Stimulated activated CD8-positive, alpha-beta memory T cell treated with anti-CD3 and anti-CD28 coated beads, Interleukin-12 subunit alpha, Interleukin-12 subunit beta, amount 100 ng/mL, for 4 hours (primary cell): ENCODE measurements at regions not wholly inside any gene's neighbourhood (a gene's known extent, or its start where the extent isn't known, plus 50 kb on each side); places are given as distances from the start of the nearest gene placed in this dataset.

Experiments
- DNase-seq: peaks from one replicate; pipeline ENCODE4 v3.0.0-alpha.2; 2020; ENCODE audit warnings: low read depth

DNA sequence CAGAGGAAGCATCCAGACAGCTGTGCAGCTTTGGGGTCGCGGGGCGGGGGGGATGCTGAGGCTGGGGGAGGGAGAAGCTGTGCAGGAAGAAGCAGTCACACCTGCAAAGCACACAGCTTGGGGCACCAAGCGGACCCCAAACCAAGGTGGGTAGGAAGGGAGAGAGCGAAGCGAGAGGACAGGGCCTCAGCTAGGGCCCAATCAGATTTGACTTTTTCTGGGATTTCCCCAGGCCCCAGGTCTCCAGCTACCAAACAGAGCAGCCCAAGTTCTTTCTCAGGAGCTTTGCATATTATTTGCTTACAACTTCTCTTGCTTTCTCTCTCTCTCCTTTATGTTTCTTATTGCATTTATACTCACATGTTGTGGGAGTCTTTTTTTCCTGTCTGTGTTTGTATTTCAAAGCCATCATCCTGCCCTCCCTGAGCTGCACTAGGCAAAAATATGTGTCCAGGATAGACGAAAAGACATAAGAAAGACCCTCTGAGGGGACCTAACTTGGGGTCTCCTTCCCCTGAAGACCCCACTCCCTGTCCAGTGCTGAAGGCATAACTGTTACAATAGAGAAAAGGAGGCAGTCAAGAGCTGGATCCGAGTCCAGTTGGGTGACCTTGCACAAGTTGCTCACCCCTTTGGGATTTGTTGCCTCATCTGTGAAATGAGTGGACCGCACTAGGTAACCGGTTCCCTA is 50.6 kb upstream of the SMNDC1 start:
- DNase-seq, result no peak

DNA sequence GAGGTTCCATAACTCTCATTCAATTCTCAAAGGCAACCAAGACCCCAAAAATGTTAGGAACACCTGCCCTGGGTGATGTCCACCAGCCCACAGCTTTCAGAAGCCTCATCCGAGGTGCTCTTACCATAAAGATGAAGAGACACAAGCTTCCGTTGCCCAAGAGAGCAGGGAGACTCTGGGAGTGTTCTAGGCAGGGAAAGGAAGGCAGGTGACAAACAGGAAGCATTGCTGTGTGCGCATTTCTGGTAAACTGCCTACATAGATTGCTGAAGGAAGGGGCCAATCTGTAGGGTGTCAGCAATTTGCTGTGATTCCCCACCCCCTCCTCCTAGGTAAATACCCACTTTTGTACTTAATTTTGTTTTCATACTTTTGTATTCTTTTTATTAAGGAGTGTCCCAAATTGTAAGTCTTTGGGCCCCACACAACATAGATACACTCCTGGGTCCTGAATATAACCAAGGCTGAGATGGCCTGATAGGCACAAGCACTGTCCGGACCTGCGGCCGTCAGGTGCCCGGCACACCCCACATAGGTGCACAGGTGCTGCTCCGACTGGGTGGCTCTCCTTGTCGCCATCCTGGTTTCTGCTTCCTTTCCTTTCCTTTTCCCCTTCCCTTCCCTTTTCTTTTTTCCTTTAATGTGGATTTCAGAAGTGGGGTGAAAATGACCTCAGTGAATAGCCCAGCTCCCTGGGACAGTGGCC is 51.4 kb upstream of the SMNDC1 start:
- DNase-seq, result no peak

DNA sequence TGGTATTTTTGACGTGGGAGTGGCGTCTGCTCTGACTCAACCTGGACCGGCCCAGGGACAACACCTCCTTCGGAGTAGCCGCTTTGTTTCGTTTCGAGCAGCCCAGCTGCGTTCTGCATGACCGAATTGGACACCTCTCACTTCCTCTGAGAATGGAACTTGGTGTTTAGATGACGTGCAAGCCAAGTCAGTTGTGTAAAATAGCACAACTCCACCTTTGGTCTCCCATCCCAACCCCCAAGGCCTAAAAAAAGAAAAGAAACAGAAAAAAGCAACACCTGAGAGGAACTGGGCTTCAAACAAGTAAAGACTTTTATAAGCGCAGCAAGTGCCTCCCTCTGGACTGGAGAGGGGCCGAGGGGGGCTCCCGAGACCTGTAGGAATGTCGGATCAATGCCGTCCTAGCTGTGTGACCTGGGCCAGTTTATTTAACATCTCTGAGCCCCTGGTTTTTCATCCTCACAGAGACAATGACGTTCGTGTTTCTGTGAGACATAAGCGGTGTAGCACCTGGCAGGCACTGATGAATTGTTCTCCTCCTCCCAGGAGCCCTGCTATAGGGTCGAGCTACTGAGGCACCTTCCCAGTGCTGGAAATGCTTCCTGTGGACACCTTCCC is 52.0 kb upstream of the SMNDC1 start:
- peak; percentile 28 for DNase-seq

DNA sequence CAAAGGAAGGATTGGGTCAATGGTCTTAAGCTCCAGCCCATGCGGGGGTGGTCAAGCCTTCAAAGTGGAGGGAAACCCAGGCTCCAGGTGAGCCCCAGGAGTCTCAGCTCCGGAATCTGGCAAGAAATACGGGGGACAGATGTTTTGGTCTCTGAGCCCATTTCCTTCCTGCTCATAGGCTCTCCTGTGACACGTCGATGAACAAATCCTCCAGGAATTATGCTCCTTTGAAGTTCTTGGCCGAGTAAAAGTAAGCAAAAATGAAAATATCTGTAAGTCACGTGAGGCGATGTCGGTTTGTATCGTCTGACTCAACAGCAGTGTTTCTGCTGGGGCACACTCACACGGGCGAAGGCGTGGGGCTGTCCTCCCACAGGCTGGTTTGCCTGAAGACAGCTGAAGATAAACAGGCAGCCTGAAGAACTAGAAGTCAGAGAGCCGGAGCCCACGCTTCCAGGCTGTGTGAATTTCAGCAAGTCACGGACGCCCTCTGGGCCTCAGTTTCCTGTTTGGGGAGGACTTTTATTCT is 52.6 kb upstream of the SMNDC1 start:
- DNase-seq, result peak; percentile 38

DNA sequence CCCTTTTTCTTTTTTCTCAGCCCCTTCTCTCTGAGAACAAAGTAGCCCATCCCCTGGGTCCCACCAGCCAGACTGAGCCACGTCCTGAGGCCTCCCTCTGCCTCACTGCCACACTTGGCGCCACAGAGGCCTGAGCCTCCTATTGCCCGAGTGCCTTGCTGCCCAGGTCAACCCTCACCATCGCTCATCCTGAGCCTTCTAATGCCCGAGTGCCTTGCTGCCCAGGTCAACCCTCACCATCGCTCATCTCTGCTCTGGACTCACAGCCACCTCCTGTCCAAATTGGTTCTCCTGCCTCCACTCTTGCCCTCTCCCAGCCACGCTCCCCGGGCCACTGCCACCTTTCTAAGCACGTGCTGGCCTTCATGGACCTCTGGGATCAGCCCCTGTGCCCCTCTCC is 53.2 kb upstream of the SMNDC1 start:
- no peak for DNase-seq

DNA sequence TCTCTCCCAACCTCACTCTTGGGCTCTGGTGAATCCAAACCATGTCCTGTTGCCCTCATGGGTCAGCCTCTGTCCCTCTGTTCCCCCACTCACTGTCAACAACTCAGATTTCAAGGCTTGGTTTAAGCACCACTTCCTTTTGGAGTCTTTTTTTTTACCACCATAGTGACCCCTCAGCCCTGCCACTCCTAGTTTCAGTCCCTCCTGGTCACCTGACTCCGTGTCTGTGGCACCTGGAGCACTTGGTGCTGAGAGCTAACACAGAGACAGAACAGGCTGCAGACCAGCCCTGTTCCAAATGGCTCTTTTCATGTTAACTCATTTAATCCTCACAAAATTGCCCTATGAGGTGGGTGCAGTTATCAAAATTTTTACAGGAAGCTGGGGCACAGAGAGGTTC is 53.6 kb upstream of the SMNDC1 start:
- DNase-seq, result no peak

DNA sequence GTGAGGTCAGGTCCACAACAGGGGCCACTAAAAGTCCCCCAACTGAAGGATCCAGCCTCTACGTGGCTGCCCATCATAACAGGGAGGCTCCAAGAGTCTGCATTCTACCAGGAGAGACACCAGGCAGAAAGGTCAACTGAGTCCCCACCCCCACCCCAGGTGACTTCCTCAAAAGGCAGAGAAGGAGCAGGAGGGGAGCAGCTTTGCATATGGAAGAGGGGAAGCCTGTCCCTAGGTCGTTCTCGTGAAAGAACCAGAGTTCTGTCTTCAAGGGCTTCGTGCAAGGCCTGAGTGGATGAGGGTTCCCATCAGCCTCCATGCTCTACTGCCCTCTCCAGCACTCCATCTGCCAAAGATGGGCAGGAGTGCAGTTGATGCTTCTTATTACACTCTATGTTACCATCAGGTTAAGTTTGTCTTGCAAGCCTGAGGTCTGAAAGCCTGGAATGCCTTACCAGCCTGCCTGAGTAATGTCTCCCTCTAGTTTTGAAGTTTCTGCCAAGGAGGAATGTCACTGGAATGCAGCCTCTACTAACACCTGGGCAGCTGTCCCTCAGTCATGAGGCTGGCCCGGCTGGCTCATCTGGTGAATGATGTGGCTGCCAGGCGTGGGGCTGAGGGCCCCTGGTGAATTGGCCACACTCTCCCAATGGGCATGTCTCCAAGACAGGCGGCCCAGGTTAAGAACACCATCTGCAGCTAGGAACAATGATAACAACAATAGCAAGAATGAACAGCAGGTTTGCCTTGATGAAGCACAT is 54.3 kb upstream of the SMNDC1 start:
- no peak for DNase-seq

DNA sequence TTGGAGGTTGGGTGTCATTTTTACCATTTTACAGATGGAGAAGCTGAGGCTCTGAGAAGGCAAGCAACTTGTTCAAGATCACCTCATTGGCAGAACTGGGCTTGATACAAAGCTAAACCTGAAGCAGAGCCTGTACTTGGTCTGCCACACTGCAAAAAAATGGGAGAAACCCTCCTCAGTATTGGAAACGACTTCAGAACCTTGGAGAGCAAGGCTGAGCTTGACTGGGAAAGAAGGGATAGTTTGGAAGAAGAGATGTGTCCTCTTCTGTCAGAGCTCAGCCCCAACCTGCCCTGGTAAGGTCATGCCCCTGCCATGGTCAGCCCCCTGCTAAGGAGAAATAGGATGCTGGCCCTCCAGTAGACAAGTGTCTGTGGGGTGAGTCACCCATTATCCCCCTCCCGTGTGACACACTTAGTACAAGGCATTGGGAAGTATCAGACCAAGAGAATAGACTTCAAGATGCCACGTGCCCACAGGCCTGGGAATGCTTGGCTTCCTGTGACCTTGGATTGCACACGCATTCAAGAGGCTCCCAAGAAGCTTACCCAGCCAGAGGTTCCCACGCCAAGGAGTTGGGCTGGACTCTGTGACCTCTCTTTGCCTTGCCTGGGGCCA is 56.2 kb upstream of the SMNDC1 start:
- no peak for DNase-seq

DNA sequence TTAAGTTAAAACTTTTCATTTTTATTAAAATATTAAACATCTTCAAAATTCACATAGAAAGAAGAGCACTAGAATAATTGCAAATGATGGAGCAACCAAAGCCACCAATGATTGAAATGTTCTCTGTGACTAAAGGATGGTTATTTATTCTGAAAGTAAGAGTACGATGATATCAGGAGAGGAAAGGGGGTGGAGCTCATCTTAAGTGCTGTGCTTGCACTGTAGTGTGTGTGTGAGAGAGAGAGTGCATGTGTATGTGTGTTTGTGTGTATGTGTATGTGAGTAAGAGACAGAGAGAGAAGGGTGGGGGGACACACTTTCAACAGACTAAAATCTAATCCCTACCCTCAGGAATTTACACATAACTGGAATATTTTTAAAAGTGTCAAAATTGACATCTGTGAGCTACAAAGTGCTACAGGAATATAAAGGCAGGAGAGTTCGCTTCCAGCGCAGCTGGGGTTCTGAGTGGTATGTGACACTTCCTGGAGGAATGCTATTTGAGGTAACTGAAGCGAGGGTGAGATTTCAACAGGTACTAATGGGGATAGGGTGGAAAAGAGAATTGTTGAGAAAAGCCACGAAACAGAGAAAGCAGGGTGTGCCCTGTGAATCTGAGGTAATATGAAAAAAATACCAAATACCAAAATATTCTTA is 57.2 kb upstream of the SMNDC1 start:
- no peak for DNase-seq

DNA sequence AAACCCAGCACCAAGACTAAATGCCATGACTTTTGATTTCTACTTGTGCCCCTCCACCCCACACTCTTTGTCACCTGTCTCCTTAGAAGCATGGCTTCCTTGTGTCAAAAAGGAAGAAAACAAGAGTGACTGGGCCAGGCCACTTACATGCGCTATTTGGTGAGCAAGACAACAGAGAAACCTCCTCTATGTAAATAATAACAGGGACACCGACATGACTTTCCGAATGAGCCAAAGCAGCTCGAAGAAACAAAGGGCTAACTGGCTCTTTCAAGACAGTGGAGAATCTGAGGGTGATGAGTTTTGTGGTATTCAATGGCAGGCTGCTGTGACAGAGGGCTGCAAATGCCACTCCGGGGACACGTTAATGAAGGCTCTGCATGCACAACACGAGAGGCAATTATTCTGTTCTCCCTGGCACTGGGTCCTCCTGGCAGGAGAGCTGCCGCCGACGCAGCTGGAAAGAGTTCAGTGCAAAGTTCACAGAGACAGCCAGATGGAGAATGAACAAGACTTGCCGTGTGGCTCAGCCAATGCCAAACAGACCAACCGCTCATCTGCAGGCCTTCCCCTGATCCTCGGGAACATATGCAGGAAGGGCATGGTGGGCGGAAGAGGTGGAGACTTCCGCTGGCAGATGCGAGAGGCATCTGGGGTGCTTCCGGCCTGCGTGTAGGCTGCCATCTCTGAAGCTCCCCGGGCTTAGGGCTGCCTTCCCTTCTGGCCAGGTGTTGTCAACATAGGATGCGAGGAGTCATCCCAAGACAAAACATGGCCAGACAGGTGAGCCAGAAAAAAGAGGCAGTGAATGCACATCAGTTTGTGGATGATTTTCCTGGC is 59.1 kb upstream of the SMNDC1 start:
- DNase-seq, result no peak

DNA sequence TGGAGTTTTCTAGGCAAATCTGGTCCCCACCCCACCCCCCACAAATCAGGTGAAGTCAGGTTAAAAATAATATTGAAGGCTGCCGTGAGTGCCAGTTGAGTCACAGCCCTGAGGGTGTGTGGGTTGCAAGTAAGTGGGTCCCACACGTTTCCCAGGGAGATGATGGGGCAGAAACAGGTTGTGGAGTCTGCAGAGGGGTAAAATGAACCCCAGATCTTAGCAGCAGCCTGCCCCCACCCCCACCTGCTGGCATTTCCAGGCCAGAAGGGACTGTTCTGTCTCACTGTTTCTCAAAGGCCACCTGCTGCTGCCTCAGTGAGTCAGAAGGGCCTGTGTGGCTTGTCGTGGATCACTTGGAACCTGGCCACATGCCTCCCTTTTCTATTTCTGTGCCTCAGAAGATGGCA is 59.8 kb upstream of the SMNDC1 start:
- DNase-seq, result peak; percentile 37

DNA sequence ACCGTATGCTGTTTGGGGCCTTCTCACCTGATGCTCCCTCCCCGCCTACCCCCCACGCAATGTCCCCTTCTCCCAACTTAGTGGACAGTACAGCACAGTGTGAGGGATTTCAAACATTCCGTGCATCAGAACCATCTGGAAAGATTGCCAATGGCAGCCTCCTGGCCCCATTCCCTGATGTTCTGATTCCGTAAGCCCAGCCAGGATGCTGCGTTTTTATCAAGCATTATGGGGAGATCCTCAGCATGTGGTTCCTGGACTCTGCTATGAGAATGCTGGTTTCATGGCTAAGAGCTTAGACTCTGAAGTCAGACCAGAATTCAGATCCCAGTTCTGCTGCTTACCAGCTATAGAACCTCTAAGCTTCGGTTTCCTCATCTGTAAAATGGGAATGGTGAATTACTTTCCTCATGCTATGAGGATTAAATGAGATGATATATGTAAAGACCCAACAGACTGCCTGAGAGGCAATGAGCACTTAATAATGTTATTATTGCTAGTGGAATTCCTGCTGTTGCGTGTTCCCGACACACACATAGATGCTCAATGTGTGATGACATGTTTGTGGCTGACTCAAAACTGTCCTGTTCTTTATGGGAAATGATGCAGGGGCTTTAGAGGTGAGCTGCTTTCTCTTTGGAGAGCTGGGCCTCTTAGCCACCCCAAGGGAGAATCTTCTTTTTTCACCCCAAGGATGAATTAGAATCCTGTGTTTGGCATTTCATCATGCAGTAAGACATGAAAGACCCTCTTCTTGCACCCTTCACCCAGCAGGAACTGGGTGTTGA is 60.8 kb upstream of the SMNDC1 start:
- no peak for DNase-seq

DNA sequence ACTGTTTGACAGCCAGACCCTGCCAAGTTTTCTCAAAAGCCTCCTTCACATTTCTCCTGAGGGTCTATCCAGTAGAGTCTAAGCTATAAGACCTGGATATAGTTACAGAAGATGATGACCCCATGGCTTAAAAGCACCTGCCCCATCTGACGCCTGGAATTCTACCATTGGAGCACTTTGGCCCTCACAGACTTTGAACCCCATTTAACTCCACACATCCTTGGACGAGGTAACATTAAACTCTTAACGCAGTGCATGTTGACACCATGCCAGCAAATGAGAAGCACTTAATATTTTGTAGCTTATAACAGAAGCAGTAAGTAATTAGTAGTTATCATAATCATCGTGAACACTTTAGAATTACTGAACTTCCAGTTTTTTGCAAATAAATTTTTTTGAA is 61.9 kb upstream of the SMNDC1 start:
- no peak for DNase-seq

DNA sequence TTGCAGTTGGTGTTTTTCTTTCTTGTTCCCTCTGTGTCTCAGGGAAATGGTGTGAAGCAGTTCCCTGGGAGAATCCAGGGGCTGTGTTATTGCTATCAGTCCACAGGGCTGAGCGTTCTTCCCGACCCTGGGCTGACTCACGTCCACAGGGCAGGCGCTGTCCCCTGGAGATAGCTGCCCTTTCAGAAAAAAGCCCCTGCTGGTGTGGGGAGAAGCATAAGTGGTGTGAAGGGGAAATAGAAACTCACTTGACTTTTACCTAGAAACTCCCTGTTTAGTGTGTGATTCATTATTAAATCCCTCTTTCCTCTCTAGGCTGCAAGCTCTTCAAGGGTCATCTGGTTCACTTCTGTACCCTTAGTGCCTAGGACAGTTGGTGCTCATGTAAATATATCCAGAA is 63.3 kb upstream of the SMNDC1 start:
- DNase-seq, result no peak

DNA sequence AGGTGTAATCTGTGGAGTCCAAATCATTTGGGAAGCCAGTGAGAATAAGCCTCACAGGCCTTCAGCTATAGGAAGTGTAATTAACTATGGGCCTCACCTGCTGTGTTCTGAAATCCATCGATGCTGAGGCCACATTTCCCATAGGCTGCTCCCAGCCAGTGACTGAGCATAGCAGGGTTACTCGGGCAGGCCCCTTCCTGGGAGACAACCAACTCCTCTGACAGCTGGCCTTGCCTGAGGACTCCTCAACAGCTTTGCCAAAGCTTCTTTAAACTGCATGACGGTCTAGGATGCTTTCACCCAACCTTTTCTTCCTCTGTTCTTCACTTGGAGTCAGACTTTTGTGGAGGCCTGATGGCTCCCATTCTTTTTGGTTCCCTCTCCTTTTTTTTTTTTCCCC is 63.8 kb upstream of the SMNDC1 start:
- DNase-seq, result no peak

DNA sequence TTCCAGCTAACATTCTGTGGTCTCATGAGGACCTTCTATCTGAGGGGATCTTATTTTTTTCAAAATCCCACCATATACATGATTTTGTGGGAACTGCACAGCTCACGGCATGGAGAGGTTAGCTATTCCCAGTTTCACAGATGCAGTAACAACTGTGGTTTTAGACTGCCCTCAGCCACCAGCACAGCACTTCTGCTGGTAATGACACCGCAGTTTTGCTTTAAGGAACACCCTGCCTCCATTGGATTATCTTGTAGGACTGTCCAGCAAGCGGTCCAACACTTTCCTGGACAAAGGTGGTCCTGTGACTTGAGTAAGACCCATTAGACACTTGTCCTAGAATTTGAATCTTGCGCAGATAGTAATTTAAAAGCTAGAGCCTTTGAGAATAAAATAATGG is 65.3 kb upstream of the SMNDC1 start:
- DNase-seq, result no peak

DNA sequence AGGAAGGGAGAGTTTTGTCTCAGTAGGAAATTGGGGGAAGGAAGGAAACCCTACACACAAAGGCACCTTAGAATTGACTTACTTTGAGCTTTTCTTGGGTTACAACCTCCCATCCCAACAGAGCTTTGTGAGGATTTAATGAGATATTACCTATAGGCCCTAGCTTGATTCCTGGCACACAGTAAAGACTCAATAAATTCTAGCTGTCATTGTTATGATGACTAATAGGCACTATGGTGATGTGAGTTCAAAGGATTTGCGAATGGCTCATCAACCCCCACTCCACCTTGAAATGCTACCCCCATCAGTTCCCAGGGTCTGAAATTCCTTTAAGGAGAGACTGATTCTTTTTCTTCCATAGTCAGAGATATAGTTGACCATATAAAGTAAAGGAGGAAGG is 67.9 kb upstream of the SMNDC1 start:
- no peak for DNase-seq

DNA sequence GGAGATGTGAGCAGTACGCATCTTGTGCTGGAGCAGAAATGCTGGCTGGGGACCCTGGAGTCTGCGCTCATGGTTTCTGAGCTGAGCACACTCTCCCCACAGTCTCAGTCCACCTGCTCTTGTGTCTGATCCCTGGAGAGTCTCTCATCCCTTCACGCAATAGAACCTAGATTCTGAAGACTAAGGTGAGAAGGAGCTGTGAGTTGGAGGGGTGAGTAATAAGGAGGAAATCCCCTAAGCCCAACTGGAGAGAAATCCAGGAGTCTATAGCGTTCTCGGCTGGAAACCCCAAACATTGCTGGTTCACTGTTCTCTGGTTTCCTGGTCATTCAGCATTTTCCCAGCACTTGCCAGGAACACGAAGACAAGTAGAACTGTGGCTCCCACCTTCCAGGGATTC is 68.3 kb upstream of the SMNDC1 start:
- DNase-seq, result no peak

DNA sequence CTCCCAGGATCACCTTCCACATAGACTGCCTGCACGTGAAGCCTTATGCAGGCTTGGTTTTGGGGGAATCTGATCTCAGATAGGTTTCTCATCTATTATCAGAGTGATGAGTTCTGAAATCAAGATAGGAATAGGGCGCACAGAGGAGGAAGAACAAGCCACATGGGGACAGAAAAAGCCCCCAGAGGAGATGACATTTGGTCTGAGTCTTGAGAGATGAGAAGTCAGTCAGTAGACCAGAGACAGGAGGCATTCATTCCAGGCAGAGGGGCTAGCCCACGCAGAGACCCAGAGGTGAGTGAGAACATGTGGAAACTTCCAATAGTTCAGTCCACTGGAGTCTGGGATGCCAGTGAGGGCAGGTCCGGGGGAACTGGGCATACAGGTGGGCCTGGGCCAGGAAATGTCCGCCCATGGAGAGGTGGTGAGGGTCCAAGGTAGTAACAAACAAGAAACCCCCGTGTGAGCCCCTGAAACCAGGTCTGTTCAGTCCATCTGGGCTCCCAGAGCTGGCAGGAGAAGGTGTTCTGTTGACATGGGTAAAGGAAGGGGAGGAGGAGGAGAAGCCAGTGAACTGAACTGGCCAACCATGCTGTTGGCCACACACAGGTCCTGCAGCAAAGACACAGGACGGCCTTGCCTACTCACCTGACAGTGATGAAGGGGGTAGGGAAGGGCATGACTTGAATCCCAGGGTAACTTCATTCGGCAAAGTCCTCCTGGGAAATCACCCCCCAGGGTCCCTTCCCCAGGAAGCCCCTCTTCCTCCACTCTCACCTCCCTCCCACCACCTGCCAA is 69.3 kb upstream of the SMNDC1 start:
- DNase-seq, result no peak
